ENCODE measurements at regions not wholly inside any gene's neighbourhood (a gene's known extent, or its start where the extent isn't known, plus 50 kb on each side); places are given as distances from the start of the nearest gene placed in this dataset.

DNA sequence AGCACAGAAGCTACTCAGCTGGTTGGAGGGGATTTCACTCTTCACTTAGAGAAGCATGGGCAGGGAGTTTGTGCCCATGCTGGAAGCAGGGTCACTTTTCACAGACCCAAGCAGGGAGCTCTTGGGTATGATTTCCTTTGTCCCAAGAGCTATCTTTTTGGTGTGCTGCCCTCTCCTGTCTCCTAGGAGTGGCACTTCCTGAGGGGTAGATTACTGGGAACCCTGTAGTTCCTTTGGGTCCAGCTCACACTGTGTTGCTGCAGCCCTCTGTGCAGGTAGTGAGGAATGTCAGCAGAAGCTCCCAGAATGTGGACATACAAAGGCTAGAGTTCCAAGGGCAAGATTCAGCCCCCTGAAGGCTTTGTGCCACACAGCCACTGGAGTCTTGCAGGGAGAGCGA lies 537.1 kb upstream of the ANO3 start:
- no peak for TF ChIP-seq POLR2AphosphoS5 (IDR thresholded peaks at IDR 0.05; ENCODE audit: low read depth, low read length)
- no peak for TF ChIP-seq POLR2A (IDR thresholded peaks at IDR 0.05; ENCODE audit: low read depth, low read length)
- TF ChIP-seq TAF1 (IDR thresholded peaks at IDR 0.05; ENCODE audit: borderline replicate concordance, low read depth, low read length), result no peak
